Kidney (tissue), 13 donors: ENCODE measurements at regions not wholly inside any gene's neighbourhood (a gene's known extent, or its start where the extent isn't known, plus 50 kb on each side); places are given as distances from the start of the nearest gene placed in this dataset.
"Not testable (repeated sequence)": the region's sequence is repeated elsewhere in the genome, so short reads cannot be mapped to it uniquely, and the experiment has no call there.

Experiments
- DNase-seq, 5 donors: peaks; one replicate each; pipeline ENCODE4 v3.0.0-alpha.2; 2013 to 2020
- FAIRE-seq: peaks from 2 replicates; lab custom pipeline; 2012; peaks lifted over from hg19 to GRCh38; lab: Jason Lieb, UNC
- H3K27ac ChIP-seq, 2 donors: one replicate each; pipeline ENCODE4 v1.7.0; 2013; ENCODE audit warnings: low read depth in 2 of 2, low read length in 2 of 2, inconsistent platforms in 1 of 2
- H3K27me3 ChIP-seq: one replicate; pipeline ENCODE4 v1.7.1; 2013; ENCODE audit warnings: low read length, inconsistent platforms; ENCODE audit not compliant: control insufficient read depth, insufficient read depth
- H3K36me3 ChIP-seq, 3 donors: one replicate each; pipeline versions ENCODE4 v1.7.0 to v1.7.1; 2013; ENCODE audit warnings: low read length in 3 of 3, control low read depth in 1 of 3, inconsistent platforms in 1 of 3; ENCODE audit not compliant: insufficient read depth in 3 of 3, control insufficient read depth in 2 of 3
- H3K4me1 ChIP-seq, 3 donors: one replicate each; pipeline versions ENCODE4 v1.7.0 to v1.7.1; 2013; ENCODE audit warnings: low read length in 3 of 3, inconsistent platforms in 1 of 3, low read depth in 1 of 3; ENCODE audit not compliant: control insufficient read depth in 2 of 3, insufficient read depth in 2 of 3
- H3K4me3 ChIP-seq, 3 donors: one replicate each; pipeline versions ENCODE4 v1.7.0 to v1.8.1; 2013; ENCODE audit warnings: low read length in 3 of 3, control low read depth in 1 of 3, inconsistent platforms in 1 of 3
- H3K9ac ChIP-seq, 3 donors: one replicate each; pipeline versions ENCODE4 v1.7.0 to v1.7.1; 2013; ENCODE audit warnings: low read length in 3 of 3, control low read depth in 1 of 3, inconsistent platforms in 1 of 3
- H3K9me3 ChIP-seq, 3 donors: one replicate each; pipeline versions ENCODE4 v1.7.0 to v1.7.1; 2013; ENCODE audit warnings: low read length in 3 of 3, control low read depth in 1 of 3, inconsistent platforms in 1 of 3; ENCODE audit not compliant: control insufficient read depth in 2 of 3, insufficient read depth in 1 of 3
- intact Hi-C: fragments of 100-400 bp; cut with DNase I; formaldehyde crosslinking; loops from one replicate; pipeline ENCODE4 v1.11.1; 2022
- TF ChIP-seq, protein P1 (sequence below): IDR thresholded peaks from 3 replicates; pipeline ENCODE4 v1.5.1; 2012; ENCODE audit warnings: mild to moderate bottlenecking, moderate library complexity, borderline replicate concordance; ENCODE audit not compliant: insufficient read depth; ENCODE audit errors: extremely low read depth
- donor health status: control.
- donor health status: control.
- donor health status: control.
- donor health status: control.
- donor health status: control.
- donor health status: DM: yes; HTN: yes; CAD: no.
- donor health status: Normal renal cell carcinoma (clear cell type).

GRCh38 chr10:65265451-65265954 lies 1660.3 kb upstream of the LRRTM3 start:
- Histone ChIP-seq H3K27ac (no peak overlapping the region), H3K36me3 (no peaks in the 10 kb centered on the region), H3K4me1 (no peaks in the 10 kb centered on the region), H3K27me3 (no peaks in the 10 kb centered on the region), H3K9me3 (no peaks in the 10 kb centered on the region), H3K4me3 (no peak overlapping the region), H3K9ac (no peak overlapping the region)
- TF ChIP-seq, protein P1, sequence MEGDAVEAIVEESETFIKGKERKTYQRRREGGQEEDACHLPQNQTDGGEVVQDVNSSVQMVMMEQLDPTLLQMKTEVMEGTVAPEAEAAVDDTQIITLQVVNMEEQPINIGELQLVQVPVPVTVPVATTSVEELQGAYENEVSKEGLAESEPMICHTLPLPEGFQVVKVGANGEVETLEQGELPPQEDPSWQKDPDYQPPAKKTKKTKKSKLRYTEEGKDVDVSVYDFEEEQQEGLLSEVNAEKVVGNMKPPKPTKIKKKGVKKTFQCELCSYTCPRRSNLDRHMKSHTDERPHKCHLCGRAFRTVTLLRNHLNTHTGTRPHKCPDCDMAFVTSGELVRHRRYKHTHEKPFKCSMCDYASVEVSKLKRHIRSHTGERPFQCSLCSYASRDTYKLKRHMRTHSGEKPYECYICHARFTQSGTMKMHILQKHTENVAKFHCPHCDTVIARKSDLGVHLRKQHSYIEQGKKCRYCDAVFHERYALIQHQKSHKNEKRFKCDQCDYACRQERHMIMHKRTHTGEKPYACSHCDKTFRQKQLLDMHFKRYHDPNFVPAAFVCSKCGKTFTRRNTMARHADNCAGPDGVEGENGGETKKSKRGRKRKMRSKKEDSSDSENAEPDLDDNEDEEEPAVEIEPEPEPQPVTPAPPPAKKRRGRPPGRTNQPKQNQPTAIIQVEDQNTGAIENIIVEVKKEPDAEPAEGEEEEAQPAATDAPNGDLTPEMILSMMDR: no peak
- FAIRE-seq: no peak
- intact Hi-C loops: no loop called here
- no peak for DNase-seq

DNA sequence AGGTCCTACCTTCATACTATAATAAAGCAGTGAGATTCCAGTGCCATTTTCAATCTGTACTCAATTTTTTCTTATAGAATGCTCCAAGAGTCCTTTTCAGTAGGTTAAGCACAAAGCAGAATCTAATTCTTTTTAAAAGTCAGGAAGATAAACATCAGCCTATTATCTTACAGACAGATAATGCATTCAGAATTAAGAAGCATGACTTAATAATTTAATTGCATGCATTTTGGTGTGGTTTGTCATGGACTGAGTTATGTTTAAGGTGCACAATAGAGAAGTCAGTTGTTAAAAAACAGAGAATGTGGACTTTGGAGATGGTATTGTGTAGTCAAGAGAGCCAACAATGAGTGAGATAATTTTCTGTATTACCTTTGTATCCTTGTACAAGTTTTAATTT lies 1656.3 kb upstream of the LRRTM3 start:
- H3K36me3 ChIP-seq, H3K4me3 ChIP-seq, H3K27ac ChIP-seq, H3K4me1 ChIP-seq, H3K9ac ChIP-seq, H3K9me3 ChIP-seq, FAIRE-seq, intact Hi-C loops, H3K27me3 ChIP-seq, DNase-seq: not testable (repeated sequence)

DNA sequence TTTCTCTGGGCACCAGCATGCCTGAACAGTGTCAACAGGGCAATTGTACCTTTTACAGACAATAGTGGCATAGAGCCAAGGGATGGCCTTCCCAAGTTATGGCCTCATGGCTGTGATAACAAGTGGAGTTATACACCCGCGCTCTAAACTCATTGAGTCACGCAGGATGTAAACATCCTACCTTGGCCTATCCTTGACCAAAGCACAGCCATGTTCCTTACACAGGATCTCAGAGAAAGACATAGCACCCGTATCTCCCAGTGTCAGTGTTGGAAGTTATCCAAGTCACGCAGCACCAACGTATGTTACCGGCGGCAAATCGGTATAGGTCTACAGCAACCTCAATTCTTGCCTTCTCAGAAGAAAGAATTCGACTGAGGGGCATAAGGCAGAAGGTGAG lies 1654.9 kb upstream of the LRRTM3 start:
- intact Hi-C loops: no loop called here
- H3K4me1 ChIP-seq: no peaks in the 10 kb centered on the region
- DNase-seq: no peak
- H3K4me3 ChIP-seq: no peak overlapping the region
- no peak for FAIRE-seq
- no peaks in the 10 kb centered on the region for H3K27me3 ChIP-seq
- H3K27ac ChIP-seq: no peak overlapping the region
- no peaks in the 10 kb centered on the region for H3K36me3 ChIP-seq
- TF ChIP-seq, protein P1: no peak
- no peaks in the 10 kb centered on the region for H3K9me3 ChIP-seq
- H3K9ac ChIP-seq: no peak overlapping the region

- DNase-seq (no peak), FAIRE-seq (no peak)
- intact Hi-C loops: no loop called here
Measured at GRCh38 chr10:65273115-65273514, 1652.7 kb upstream of the LRRTM3 start.

More at GRCh38 chr10:65273115-65273514, 1652.7 kb upstream of the LRRTM3 start:
- no peaks in the 10 kb centered on the region for H3K4me1 ChIP-seq
- H3K27ac ChIP-seq: no peak overlapping the region
- no peak overlapping the region for H3K9ac ChIP-seq
- TF ChIP-seq, protein P1: no peak
- H3K4me3 ChIP-seq: no peak overlapping the region
- H3K9me3 ChIP-seq: no peaks in the 10 kb centered on the region
- H3K36me3 ChIP-seq: no peaks in the 10 kb centered on the region
- H3K27me3 ChIP-seq: no peaks in the 10 kb centered on the region
